ENCODE measurements at regions not wholly inside any gene's neighbourhood (a gene's known extent, or its start where the extent isn't known, plus 50 kb on each side); places are given as distances from the start of the nearest gene placed in this dataset.

- TF ChIP-seq CTCF (IDR thresholded peaks at IDR 0.05 in 8 of 11, conservative IDR thresholded peaks at IDR 0.05 in 3 of 11) (no peak), POLR2AphosphoS5 (IDR thresholded peaks at IDR 0.05) (no peak)
These were observed 176.9 kb downstream of the TFAP2C start for GRCh38 chr20:56805966-56806365.
